GM21423 (cell line): ENCODE measurements at regions not wholly inside any gene's neighbourhood (a gene's known extent, or its start where the extent isn't known, plus 50 kb on each side); places are given as distances from the start of the nearest gene placed in this dataset.

Experiments
- ATAC-seq: cut with Tn5 transposase; IDR thresholded peaks from one replicate; pipeline ENCODE4 v1.9.1; 2021; ENCODE audit warnings: mild to moderate bottlenecking, moderate library complexity; ENCODE audit not compliant: unreplicated experiment

DNA sequence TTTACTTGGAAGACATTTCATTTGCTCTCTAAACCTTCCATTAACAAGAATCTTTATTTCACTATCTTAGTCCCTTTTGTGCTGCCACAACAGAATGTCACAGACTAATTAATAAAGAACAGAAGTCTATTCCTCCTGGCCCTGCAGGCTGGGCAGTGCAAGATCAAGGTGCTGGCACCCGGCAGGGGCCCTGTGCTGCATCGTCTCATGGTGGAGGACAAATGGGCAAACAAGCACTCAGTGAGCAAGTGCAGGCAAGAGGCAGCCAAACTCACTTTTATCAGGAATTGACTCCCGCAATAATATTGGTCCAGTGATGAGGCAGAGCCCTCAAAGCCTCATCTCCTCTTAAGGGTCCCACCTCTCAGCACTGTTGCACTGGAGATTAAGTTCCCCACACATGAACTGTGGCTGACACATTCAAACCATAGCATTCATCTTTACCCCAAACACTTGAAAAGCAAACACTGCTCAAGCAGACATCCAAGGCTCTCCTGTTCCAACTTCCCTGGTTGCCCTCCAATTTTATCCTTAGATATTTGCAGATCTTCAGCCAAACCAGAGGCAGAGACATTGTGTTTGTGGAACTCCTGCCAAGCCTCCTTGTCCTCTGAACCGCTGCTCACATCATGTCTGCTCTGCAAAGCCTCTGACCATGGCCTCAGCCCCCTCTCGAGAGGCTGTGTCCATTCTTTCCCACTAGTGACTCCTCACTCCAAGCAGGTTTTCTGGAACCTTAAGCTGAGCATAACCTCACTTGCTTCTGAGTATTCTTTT lies 404.4 kb upstream of the SOX11 start:
- ATAC-seq, result no peak

DNA sequence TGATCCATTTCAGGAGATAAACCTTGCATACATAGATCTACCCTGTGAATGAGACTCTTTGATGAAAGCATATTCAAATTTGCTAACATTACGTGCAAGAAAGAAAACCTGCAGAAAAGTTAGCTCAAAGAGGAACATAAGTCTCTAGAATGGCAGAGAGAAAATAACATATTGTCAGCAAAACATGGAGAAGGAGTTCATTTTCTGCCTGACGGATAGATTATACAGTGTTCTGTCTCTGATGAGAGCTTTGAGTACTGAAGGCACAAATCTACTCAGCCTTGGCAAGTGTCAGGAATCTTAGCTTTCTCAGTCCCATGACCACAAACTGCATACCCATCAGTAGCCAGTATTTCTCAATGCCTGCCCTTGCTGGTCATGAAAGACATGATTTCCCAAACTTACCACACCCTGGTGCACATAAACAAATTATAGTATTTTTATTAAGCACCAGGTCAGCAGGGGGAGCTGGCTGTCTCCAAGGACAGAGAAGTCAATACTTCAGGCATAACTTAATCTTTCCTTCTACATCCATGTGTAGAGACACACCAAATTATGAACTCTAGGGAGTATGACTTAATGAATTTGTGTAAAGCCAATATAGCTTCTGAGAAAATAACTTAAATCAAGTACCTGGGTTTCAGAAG lies 401.2 kb upstream of the SOX11 start:
- no peak for ATAC-seq

GRCh38 chr2:5304640-5305039 lies 387.5 kb upstream of the SOX11 start:
- no peak for ATAC-seq

- ATAC-seq, result no peak
Measured at GRCh38 chr2:5315041-5315440, 377.1 kb upstream of the SOX11 start.

DNA sequence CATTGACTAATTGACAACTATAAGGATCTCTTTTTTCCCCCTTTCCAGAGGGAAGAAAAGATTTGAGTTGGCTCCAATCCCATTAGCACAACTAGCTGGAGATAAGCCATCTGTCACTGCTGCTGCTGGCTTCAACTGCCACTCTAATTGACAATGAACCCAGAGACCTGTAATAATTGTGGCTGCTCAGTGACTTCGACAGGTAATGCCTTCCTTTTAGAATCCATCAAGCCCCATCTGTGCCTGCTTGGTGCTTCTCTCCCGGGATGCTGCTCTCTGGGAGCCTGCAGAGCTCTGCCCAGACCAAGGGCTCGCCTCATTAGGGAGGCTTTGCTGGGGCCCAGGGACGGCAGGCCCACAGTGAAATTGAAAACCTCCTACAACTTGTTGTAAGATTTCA lies 376.7 kb upstream of the SOX11 start:
- no peak for ATAC-seq

GRCh38 chr2:5316001-5316490 lies 376.1 kb upstream of the SOX11 start:
- no peak for ATAC-seq

DNA sequence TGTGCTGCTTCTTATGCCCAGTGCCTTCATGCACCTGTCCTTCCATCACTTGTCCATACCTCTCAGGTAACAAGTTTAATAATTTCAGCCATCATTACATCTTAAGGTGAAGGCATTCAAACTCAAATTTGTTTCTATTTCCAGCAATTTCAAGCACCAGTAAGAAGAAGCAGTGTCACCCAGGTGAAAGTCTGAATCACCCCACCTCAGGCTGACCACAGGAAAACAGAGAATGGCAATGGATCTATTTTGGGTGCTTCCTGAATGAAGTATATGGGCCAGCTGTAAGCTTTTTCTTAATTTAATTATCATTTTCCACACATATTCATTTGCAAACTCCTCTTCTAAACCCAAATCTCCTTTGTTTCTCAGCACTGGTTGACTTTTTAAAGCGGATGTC lies 372.7 kb upstream of the SOX11 start:
- no peak for ATAC-seq

DNA sequence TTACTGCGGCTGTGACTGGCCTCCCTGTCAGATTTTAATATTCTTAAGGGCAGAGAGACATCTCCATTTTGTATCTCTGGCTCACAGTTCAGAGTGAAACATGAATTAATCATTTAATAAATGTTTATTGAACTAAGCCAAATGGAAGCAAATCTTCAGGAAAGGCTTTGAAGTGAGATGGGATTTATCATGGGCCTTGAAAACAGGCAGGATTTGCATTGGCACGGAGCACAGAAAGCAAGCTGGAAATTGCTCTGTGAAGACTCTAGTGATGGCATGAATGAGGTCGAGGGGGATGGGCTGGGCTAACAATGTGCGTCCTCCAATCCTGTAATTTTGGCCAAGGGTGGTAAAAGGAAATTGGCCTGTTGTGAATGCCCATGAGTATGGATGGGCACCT lies 369.8 kb upstream of the SOX11 start:
- no peak for ATAC-seq

DNA sequence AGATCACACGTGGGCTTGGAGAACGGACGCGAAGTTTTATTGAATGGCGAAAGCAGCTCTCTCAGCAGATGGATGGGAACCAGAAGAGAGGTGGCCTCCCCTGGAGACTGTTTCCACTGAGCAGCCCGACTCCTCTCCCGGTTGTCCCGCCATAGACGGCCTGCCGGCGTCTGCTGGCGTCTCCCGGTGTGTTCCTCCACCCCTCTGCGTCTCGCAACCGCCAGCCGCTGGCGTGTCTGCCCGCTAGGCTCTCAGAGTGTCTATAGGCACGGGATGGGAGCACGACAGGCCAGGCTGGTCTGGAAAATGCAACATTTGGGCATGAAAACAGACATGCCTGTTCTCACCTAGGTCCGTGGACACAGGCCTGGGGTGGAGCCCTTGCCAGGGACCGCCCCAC lies 366.7 kb upstream of the SOX11 start:
- ATAC-seq, result no peak

- no peak for ATAC-seq
Measured at GRCh38 chr2:5328826-5329225, 363.4 kb upstream of the SOX11 start.

GRCh38 chr2:5329763-5330162 lies 362.4 kb upstream of the SOX11 start:
- ATAC-seq, result no peak

- ATAC-seq, result no peak
Measured at GRCh38 chr2:5330961-5331360, 361.2 kb upstream of the SOX11 start.

DNA sequence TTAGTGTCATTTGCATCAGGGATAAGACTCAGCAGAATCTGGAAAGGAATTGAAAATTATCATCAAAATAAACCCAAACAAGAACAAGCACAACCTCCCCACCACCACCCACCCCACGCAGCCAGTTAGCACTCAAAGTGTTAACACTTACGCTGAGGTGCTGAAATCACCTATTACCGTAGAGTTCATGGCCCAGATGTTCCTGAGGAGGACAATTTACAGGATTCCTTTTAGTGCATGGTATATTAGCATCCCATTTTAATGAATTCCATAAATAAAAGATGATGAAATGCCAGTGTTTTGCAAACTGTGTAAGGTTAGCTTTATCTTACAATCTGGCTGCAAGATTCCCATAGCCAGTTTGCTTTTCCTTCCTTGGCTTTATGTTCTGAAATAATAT lies 359.3 kb upstream of the SOX11 start:
- no peak for ATAC-seq

GRCh38 chr2:5339473-5339872 lies 352.7 kb upstream of the SOX11 start:
- no peak for ATAC-seq

- no peak for ATAC-seq
Measured at GRCh38 chr2:5343785-5344335, 348.3 kb upstream of the SOX11 start.

DNA sequence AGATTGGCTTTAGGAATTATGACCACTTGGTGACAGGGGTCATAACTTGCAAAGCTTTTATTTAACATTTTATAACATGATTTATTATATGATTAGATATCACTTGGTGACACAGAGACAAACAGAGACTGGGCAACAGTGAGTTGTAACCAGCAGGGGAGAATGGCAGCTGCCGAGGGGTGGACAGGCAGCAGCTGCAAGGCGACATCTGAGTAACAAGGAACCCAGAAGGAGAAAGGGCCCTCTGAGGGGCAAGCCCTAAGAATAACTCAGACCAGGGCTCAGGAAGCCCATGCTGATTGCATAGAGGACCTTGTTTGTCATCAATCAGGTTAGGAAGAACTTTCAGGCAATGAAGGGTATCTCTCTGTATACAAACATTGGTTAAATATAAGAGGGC lies 339.9 kb upstream of the SOX11 start:
- no peak for ATAC-seq

- ATAC-seq, result no peak
Measured at GRCh38 chr2:5353565-5353964, 338.6 kb upstream of the SOX11 start.

- ATAC-seq, result no peak
Measured at GRCh38 chr2:5359397-5359796, 332.8 kb upstream of the SOX11 start.

GRCh38 chr2:5360081-5360480 lies 332.1 kb upstream of the SOX11 start:
- ATAC-seq, result no peak

GRCh38 chr2:5364361-5364760 lies 327.8 kb upstream of the SOX11 start:
- ATAC-seq, result no peak

DNA sequence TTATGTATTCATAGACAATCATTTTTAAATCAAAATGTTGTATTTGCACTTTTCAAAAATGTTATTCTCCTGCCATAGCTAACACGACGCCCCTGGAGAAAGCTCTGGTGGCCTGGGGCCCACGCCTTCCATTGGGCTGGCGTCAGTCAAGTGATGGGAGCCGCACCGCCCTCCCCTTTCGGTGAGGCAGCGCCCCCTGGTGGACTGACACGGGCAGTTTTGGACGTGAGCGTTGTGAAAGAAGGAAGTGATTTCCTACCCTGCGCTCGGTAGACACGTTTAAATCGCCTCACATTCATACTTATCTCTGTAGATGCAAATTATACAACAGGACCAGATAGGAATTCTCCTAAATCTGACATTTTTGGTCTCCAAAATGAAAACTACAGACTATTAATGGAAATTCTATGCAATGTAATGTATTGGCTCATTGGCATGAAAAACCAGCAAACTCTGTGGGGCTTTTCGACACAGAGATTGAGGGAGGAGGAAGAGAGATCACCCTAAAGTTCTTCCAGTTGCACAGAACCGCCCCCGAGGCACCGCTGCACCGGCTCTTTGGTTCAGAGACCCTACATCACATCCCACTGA lies 326.2 kb upstream of the SOX11 start:
- ATAC-seq, result peak; percentile 96

- no peak for ATAC-seq
Measured at GRCh38 chr2:5367321-5367720, 324.9 kb upstream of the SOX11 start.
